HFFc6 (cell line): ENCODE measurements at regions not wholly inside any gene's neighbourhood (a gene's known extent, or its start where the extent isn't known, plus 50 kb on each side); places are given as distances from the start of the nearest gene placed in this dataset.

ENCODE experiments used
- DNase-seq: peaks from one replicate; pipeline ENCODE4 v3.0.0-alpha.2; 2018
- H3K27ac Mint-ChIP-seq: 2 replicates; pipeline ENCODE4 v1.8.0; 2020; ENCODE audit warnings: mild to moderate bottlenecking, mixed read lengths
- H3K27me3 Mint-ChIP-seq: 2 replicates; pipeline ENCODE4 v1.8.0; 2021; ENCODE audit warnings: mild to moderate bottlenecking, moderate library complexity, mixed read lengths; ENCODE audit not compliant: insufficient read depth
- H3K36me3 Mint-ChIP-seq: 2 replicates; pipeline ENCODE4 v1.8.0; 2021; ENCODE audit warnings: low read depth, mixed read lengths
- H3K4me1 Mint-ChIP-seq: 2 replicates; pipeline ENCODE4 v1.8.0; 2020; ENCODE audit warnings: low read depth, mixed read lengths
- H3K4me3 Mint-ChIP-seq: 2 replicates; pipeline ENCODE4 v1.8.0; 2020; ENCODE audit warnings: mild to moderate bottlenecking, moderate library complexity, mixed read lengths
- H3K9me3 Mint-ChIP-seq: 2 replicates; pipeline ENCODE4 v1.8.0; 2020; ENCODE audit warnings: mild to moderate bottlenecking, mixed read lengths
- TF ChIP-seq, protein P1 (sequence below): fragments of 200-600 bp; sonication (generic); IDR thresholded peaks from 2 replicates; pipeline ENCODE4 v1.5.0; 2021; ENCODE audit warnings: antibody characterized with exemption, mild to moderate bottlenecking

- H3K9me3 Mint-ChIP-seq: no peaks in the 10 kb centered on the region
- no peak overlapping the region for H3K27ac Mint-ChIP-seq
- peak; percentile 27 for DNase-seq
- H3K36me3 Mint-ChIP-seq: no peaks in the 10 kb centered on the region
- H3K4me3 Mint-ChIP-seq: no peak overlapping the region
- peaks cover 4% of the 10 kb centered on the region; the same call in 1 of the 2 replicates for H3K27me3 Mint-ChIP-seq
- TF ChIP-seq, protein P1, sequence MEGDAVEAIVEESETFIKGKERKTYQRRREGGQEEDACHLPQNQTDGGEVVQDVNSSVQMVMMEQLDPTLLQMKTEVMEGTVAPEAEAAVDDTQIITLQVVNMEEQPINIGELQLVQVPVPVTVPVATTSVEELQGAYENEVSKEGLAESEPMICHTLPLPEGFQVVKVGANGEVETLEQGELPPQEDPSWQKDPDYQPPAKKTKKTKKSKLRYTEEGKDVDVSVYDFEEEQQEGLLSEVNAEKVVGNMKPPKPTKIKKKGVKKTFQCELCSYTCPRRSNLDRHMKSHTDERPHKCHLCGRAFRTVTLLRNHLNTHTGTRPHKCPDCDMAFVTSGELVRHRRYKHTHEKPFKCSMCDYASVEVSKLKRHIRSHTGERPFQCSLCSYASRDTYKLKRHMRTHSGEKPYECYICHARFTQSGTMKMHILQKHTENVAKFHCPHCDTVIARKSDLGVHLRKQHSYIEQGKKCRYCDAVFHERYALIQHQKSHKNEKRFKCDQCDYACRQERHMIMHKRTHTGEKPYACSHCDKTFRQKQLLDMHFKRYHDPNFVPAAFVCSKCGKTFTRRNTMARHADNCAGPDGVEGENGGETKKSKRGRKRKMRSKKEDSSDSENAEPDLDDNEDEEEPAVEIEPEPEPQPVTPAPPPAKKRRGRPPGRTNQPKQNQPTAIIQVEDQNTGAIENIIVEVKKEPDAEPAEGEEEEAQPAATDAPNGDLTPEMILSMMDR: peak; percentile 92
- no peaks in the 10 kb centered on the region for H3K4me1 Mint-ChIP-seq
Observed at GRCh38 chr7:38107486-38107893, 70.6 kb upstream of the STARD3NL start.

DNA sequence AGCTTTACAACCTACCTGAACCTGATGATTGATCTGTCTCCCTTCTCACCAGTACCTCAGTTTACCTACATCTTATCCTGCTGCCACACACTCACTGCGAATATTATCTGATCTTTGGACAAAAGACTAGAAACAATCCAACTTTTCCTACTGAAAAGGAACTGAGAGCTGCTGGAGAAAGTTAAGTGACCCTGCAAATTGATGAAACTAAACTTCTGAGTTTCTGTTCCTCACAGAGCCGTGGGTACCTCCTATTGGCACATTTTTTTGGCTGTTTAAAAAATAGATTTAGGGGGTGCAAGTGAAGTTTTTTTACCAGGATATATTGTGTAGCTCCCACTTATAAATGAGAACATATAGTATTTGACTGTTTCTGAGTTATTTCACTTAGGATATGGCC, 66.0 kb upstream of the STARD3NL start:
- H3K4me1 Mint-ChIP-seq: no peaks in the 10 kb centered on the region
- peaks cover 6% of the 10 kb centered on the region for H3K27me3 Mint-ChIP-seq
- H3K4me3 Mint-ChIP-seq: no peak overlapping the region
- TF ChIP-seq, protein P1: no peak
- DNase-seq: no peak
- H3K9me3 Mint-ChIP-seq: no peaks in the 10 kb centered on the region
- no peak overlapping the region for H3K27ac Mint-ChIP-seq
- H3K36me3 Mint-ChIP-seq: no peaks in the 10 kb centered on the region

DNA sequence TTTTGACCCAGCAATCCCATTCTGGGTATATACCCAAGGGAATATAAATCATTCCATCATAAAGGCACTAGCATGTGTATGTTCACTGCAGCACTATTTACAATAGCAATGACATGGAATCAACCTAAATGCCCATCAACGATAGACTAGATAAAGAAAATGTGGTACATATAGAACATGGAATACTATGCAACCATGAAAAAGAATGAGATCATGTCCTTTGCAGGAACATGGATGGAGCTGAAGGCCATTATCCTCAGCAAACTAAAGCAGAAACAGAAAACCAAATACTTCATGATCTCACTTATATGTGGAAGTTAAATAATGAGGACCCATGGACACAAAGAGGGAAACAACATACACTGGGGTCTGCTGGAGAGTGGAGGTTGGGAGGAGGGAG, 58.0 kb upstream of the STARD3NL start:
- no peaks in the 10 kb centered on the region for H3K9me3 Mint-ChIP-seq
- peaks cover 2% of the 10 kb centered on the region for H3K27me3 Mint-ChIP-seq

DNA sequence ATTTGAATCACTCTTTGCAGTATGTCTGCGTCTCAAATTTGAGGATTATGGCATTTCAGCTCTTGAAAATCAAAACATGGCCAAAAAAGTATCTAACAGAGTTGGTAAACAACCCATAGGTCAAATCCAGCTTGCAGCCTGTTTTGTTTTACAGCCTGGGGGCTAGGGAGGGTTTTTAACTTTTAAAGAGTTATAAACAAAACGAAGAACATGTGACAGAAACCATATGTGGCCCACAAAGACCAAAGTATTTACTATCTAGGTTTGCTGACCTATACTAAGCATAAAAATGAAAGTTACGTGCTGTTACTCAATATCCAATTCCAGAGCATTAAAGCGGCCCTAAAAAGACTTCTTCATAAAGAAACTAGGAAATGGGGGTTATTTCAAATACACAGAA, 55.5 kb upstream of the STARD3NL start:
- TF ChIP-seq, protein P1: no peak
- no peak overlapping the region for H3K4me3 Mint-ChIP-seq
- no peak overlapping the region for H3K27ac Mint-ChIP-seq
- H3K27me3 Mint-ChIP-seq: no peaks in the 10 kb centered on the region; the same call in none of the 2 replicates
- no peak for DNase-seq
- H3K4me1 Mint-ChIP-seq: no peaks in the 10 kb centered on the region
- H3K9me3 Mint-ChIP-seq: no peaks in the 10 kb centered on the region
- H3K36me3 Mint-ChIP-seq: no peaks in the 10 kb centered on the region

More for the DNA sequence above, 58.0 kb upstream of the STARD3NL start:
- no peaks in the 10 kb centered on the region for H3K4me1 Mint-ChIP-seq
- H3K36me3 Mint-ChIP-seq: no peaks in the 10 kb centered on the region
- no peak overlapping the region for H3K27ac Mint-ChIP-seq
- TF ChIP-seq, protein P1: no peak
- DNase-seq: no peak
- H3K4me3 Mint-ChIP-seq: no peak overlapping the region

- peaks cover 2% of the 10 kb centered on the region for H3K27me3 Mint-ChIP-seq
- H3K36me3 Mint-ChIP-seq: no peaks in the 10 kb centered on the region
- H3K4me1 Mint-ChIP-seq: no peaks in the 10 kb centered on the region
Observed at GRCh38 chr7:38123494-38123893, 54.6 kb upstream of the STARD3NL start.

More at GRCh38 chr7:38123494-38123893, 54.6 kb upstream of the STARD3NL start:
- H3K27ac Mint-ChIP-seq: no peak overlapping the region
- no peak for DNase-seq
- TF ChIP-seq, protein P1: no peak
- H3K9me3 Mint-ChIP-seq: no peaks in the 10 kb centered on the region
- H3K4me3 Mint-ChIP-seq: no peak overlapping the region
